BJ (cell line): ENCODE measurements at regions not wholly inside any gene's neighbourhood (a gene's known extent, or its start where the extent isn't known, plus 50 kb on each side); places are given as distances from the start of the nearest gene placed in this dataset.

ENCODE experiments used
- CTCF ChIA-PET: fragments of 350-600 bp; formaldehyde crosslinking; extraction: SDS; loops from one replicate; lab custom pipeline; 2021; ENCODE audit warnings: antibody characterized with exemption, inconsistent platforms; lab: Yijun Ruan, JAX
- POLR2A ChIA-PET: fragments of 300-600 bp; sonication (Branson Sonifier 250); formaldehyde crosslinking; extraction: SDS; loops from one replicate; lab custom pipeline; 2021; ENCODE audit warnings: antibody characterized with exemption; lab: Charles Lee
- DNase-seq: peaks from one replicate; pipeline ENCODE4 v3.0.0-alpha.2; 2011; ENCODE audit warnings: low read depth
- H3K27me3 ChIP-seq: 2 replicates; pipeline ENCODE4 v1.6.0; 2011; ENCODE audit warnings: low read length; ENCODE audit not compliant: control insufficient read depth, insufficient read depth
- H3K36me3 ChIP-seq: 2 replicates; pipeline ENCODE4 v1.5.1; 2011; ENCODE audit warnings: low read length; ENCODE audit not compliant: control insufficient read depth, insufficient read depth
- H3K4me3 ChIP-seq: 2 replicates; pipeline ENCODE4 v1.5.1; 2011; ENCODE audit warnings: low read depth, mild to moderate bottlenecking, control low read depth, low read length
- TF ChIP-seq, protein P1 (sequence below): IDR thresholded peaks from 2 replicates; pipeline ENCODE4 v1.5.1; 2011; ENCODE audit warnings: low read depth, mild to moderate bottlenecking, control low read depth, inconsistent platforms, low read length, moderate library complexity; ENCODE audit not compliant: insufficient read depth

DNA sequence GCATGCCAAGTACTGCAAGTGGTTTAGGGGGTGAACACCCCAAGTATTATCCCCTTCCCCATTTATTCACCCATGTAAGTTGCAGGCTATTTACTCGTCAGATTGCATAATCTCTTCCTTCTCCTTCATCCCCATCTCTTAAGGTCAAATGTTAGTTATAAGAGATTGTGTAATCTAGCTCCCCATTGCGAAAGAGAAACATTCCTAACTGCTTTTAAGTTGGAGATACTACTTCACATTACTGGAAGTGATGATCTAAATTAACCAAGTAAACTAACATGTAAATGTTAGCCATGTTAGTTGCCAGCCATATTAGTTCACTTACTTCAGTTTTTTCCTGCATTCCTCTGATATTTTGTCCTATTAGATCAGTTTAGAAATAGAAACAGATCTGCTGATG is 262.3 kb downstream of the TAF11L14 start:
- TF ChIP-seq, protein P1, sequence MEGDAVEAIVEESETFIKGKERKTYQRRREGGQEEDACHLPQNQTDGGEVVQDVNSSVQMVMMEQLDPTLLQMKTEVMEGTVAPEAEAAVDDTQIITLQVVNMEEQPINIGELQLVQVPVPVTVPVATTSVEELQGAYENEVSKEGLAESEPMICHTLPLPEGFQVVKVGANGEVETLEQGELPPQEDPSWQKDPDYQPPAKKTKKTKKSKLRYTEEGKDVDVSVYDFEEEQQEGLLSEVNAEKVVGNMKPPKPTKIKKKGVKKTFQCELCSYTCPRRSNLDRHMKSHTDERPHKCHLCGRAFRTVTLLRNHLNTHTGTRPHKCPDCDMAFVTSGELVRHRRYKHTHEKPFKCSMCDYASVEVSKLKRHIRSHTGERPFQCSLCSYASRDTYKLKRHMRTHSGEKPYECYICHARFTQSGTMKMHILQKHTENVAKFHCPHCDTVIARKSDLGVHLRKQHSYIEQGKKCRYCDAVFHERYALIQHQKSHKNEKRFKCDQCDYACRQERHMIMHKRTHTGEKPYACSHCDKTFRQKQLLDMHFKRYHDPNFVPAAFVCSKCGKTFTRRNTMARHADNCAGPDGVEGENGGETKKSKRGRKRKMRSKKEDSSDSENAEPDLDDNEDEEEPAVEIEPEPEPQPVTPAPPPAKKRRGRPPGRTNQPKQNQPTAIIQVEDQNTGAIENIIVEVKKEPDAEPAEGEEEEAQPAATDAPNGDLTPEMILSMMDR, result no peak
- no peaks in the 10 kb centered on the region for H3K36me3 ChIP-seq
- no peak overlapping the region for H3K4me3 ChIP-seq
- ChIA-PET CTCF (no interaction called here), POLR2A (no interaction called here)
- H3K27me3 ChIP-seq, result no peaks in the 10 kb centered on the region
- DNase-seq, result no peak

DNA sequence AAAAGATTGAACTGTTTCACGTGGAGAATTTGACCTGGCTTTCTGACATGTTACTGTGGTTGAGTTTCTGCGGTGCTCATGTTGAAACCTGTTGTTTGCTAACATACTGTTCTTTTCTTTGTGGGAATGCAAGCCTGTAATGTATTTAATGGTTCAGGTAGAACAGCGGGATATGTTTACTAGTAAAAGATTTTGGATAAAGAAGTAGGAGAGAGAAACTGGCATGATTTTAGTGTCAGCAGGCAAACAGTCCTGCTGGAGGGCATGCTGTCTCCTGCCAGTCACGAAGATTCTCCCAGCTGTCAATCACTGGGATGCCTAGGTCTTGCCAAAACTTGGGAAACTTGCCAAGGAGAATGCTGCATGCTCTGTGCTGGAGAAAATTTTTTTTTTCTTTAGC is 263.5 kb downstream of the TAF11L14 start:
- Histone ChIP-seq H3K27me3 (no peaks in the 10 kb centered on the region), H3K4me3 (no peak overlapping the region), H3K36me3 (no peaks in the 10 kb centered on the region)
- no peak for DNase-seq
- ChIA-PET POLR2A (no interaction called here), CTCF (no interaction called here)
- TF ChIP-seq, protein P1, result no peak

DNA sequence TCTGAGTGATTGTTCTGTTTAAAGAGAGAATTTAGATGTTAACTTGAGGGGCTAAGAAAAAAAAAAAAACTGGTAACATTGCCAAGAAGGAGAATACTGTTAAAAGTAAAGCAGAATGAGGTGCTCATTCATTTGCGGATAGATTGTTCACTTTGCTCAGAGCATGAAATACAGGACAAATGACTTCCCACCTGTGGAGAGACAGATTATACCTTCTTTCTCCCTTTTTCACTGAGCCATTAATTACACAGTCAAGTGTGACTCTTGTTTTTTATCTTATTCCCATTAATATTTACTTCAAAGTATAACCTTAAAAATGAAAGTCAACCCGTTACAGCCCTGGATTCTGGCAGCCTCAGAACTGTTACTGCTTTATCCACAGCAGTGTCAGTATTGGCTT is 264.5 kb downstream of the TAF11L14 start:
- ChIA-PET POLR2A (no interaction called here), CTCF (no interaction called here)
- H3K36me3 ChIP-seq, result no peaks in the 10 kb centered on the region
- no peaks in the 10 kb centered on the region for H3K27me3 ChIP-seq
- TF ChIP-seq, protein P1, result no peak
- DNase-seq, result no peak
- H3K4me3 ChIP-seq, result no peak overlapping the region

DNA sequence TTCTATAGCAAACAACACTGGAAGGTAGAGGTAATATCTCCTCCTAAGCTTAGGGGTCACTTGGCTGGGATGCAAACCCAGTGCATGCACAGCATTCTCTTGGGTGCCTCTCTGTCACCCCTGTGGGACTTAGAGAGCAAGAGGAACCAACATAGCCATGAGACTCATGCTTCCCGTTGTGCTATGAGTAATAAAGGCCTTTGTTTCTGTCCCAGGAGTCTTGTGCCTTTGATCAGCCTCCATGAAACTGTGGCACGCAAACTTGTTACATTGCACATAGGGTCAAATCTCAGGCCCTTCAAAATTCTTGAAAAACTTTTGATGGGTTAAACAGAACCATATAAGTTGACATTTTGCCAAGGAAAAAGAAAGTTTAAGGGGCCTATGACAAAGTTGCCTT is 272.8 kb downstream of the TAF11L14 start:
- ChIA-PET POLR2A (no interaction called here), CTCF (no interaction called here)
- TF ChIP-seq, protein P1, result no peak
- H3K4me3 ChIP-seq, result no peak overlapping the region
- no peaks in the 10 kb centered on the region for H3K27me3 ChIP-seq
- no peak for DNase-seq
- no peaks in the 10 kb centered on the region for H3K36me3 ChIP-seq

DNA sequence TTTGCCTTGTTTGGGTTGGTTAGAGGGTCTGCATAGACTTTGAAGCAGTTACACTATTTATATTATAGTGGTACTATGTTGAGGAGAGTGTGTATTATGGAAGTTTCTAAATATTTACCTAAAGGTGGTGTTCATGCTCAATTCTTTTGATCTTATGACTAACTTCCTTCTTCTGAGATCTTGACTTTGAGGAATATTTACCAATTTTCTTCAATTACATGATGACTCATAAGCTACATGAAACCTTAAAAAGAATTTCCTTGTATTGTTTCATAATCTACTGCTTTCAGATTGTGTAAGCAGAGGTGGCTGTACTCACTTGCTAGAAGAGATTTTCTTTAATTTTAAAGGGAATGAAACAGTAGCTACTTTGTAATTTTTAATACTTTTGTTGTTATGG is 276.1 kb downstream of the TAF11L14 start:
- ChIA-PET POLR2A (no interaction called here), CTCF (no interaction called here)
- Histone ChIP-seq H3K27me3 (no peaks in the 10 kb centered on the region), H3K36me3 (no peaks in the 10 kb centered on the region), H3K4me3 (no peak overlapping the region)
- DNase-seq, result no peak
- TF ChIP-seq, protein P1, result no peak
